ENCODE measurements at regions not wholly inside any gene's neighbourhood (a gene's known extent, or its start where the extent isn't known, plus 50 kb on each side); places are given as distances from the start of the nearest gene placed in this dataset.

DNA sequence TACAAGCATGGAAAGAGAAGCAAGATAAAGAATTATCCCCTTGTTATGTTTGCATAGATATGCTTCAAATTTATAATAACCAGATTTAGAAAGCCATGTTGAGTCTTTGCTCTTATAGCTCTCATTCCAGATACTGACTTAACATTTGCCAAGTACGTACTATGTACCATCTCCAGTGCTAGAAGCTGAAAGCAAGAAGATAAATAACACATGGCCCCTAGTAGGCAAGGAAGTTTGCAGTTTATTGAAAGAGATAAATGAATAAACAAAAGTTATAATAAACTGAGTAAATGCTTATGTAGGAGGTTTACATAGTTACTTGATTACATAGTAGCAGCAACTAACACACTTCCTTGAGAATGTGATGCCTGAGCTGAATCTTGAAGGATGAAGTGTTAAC lies 628.4 kb downstream of the HINT1 start:
- Mint-ChIP-seq H3K9me3 (ENCODE audit: unreplicated experiment) (peaks cover 8% of the 10 kb centered on the region), H3K4me1 (ENCODE audit: insufficient read depth, unreplicated experiment) (peaks cover 14% of the 10 kb centered on the region), H3K4me3 (ENCODE audit: unreplicated experiment) (no peak overlapping the region), H3K27ac (ENCODE audit: low read depth, unreplicated experiment) (no peak overlapping the region), H3K36me3 (ENCODE audit: insufficient read depth, unreplicated experiment) (no peaks in the 10 kb centered on the region), H3K27me3 (ENCODE audit: insufficient read depth, unreplicated experiment) (no peaks in the 10 kb centered on the region)
- BruUV-seq (replicated peaks), result no TSS peak
- no peak for DNase-seq (ENCODE audit: unreplicated experiment)
- intact Hi-C loops (cut with micrococcal nuclease), result no loop called here
- ChIA-PET CTCF (interaction anchor here (0.6 to 1.3 kb wide), 5 partner anchors 8 to 427 kb away, joined by 3 read pairs; no protein-coding TSS in a partner anchor), POLR2A (no interaction called here)
- no peak for TF ChIP-seq CTCF (IDR thresholded peaks at IDR 0.05; ENCODE audit: unreplicated experiment)

DNA sequence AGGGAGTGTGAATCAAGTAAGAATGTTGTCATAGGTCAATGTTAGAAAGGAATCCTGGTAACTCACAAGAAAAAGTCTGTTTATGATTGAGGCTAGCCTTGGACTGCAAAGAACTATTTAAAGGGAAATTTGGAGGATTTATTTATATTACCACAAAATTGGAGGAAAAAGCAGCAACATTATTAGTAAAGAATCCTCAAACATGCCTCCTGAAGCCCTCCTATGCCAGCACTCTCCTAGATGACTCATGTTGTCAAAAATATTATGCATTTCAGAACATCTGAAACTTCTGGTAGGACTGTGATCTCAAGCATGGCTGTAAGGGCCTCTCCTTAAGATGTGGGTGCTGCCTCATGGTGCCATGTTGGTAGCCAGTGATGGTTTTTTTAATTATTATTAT lies 628.5 kb downstream of the CHSY3 start:
- peak; percentile 20 for DNase-seq (ENCODE audit: unreplicated experiment)
- Mint-ChIP-seq H3K27me3 (ENCODE audit: insufficient read depth, unreplicated experiment) (no peaks in the 10 kb centered on the region), H3K27ac (ENCODE audit: low read depth, unreplicated experiment) (peak overlapping the region; percentile 35), H3K9me3 (ENCODE audit: unreplicated experiment) (peaks cover 5% of the 10 kb centered on the region), H3K4me3 (ENCODE audit: unreplicated experiment) (no peak overlapping the region), H3K36me3 (ENCODE audit: insufficient read depth, unreplicated experiment) (no peaks in the 10 kb centered on the region), H3K4me1 (ENCODE audit: insufficient read depth, unreplicated experiment) (peaks cover 31% of the 10 kb centered on the region)
- no TSS peak for BruUV-seq (replicated peaks)
- ChIA-PET POLR2A (no interaction called here), CTCF (no interaction called here)
- no peak for TF ChIP-seq CTCF (IDR thresholded peaks at IDR 0.05; ENCODE audit: unreplicated experiment)
- intact Hi-C loops (cut with micrococcal nuclease), result no loop called here

- peaks cover 42% of the 10 kb centered on the region for H3K4me1 Mint-ChIP-seq (ENCODE audit: insufficient read depth, unreplicated experiment)
- CTCF ChIA-PET, result interaction anchor here (0.6 kb wide), 1 partner anchor 617 kb away, joined by 3 read pairs; no protein-coding TSS in a partner anchor
- no peak overlapping the region for H3K4me3 Mint-ChIP-seq (ENCODE audit: unreplicated experiment)
- no peak for TF ChIP-seq CTCF (IDR thresholded peaks at IDR 0.05; ENCODE audit: unreplicated experiment)
- H3K27ac Mint-ChIP-seq (ENCODE audit: low read depth, unreplicated experiment), result peak overlapping the region; percentile 35
- no peaks in the 10 kb centered on the region for H3K27me3 Mint-ChIP-seq (ENCODE audit: insufficient read depth, unreplicated experiment)
- peak; percentile 99 for DNase-seq (ENCODE audit: unreplicated experiment)
- BruUV-seq (replicated peaks), result no TSS peak
- no peaks in the 10 kb centered on the region for H3K36me3 Mint-ChIP-seq (ENCODE audit: insufficient read depth, unreplicated experiment)
- intact Hi-C loops (cut with micrococcal nuclease), result no loop called here
- no peaks in the 10 kb centered on the region for H3K9me3 Mint-ChIP-seq (ENCODE audit: unreplicated experiment)
- POLR2A ChIA-PET, result interaction anchor here (0.6 to 2.2 kb wide), 9 partner anchors 8 to 1513 kb away, joined by 3 to 7 read pairs (median 4); no protein-coding TSS in a partner anchor
Measured at GRCh38 chr5:130529511-130530485, 625.5 kb downstream of the CHSY3 start.

GRCh38 chr5:130529111-130529510 lies 624.8 kb downstream of the CHSY3 start:
- Mint-ChIP-seq H3K36me3 (ENCODE audit: insufficient read depth, unreplicated experiment) (no peaks in the 10 kb centered on the region), H3K27me3 (ENCODE audit: insufficient read depth, unreplicated experiment) (no peaks in the 10 kb centered on the region), H3K27ac (ENCODE audit: low read depth, unreplicated experiment) (peak overlapping the region; percentile 27), H3K4me1 (ENCODE audit: insufficient read depth, unreplicated experiment) (peaks cover 42% of the 10 kb centered on the region), H3K9me3 (ENCODE audit: unreplicated experiment) (no peaks in the 10 kb centered on the region), H3K4me3 (ENCODE audit: unreplicated experiment) (no peak overlapping the region)
- no peak for DNase-seq (ENCODE audit: unreplicated experiment)
- BruUV-seq (replicated peaks), result no TSS peak
- no peak for TF ChIP-seq CTCF (IDR thresholded peaks at IDR 0.05; ENCODE audit: unreplicated experiment)
- POLR2A ChIA-PET, result interaction anchor here (0.6 to 2.2 kb wide), 10 partner anchors 9 to 1514 kb away, joined by 3 to 7 read pairs (median 4); no protein-coding TSS in a partner anchor
- intact Hi-C loops (cut with micrococcal nuclease), result no loop called here
- CTCF ChIA-PET, result interaction anchor here (0.6 to 1.0 kb wide), 2 partner anchors 420 to 618 kb away, joined by 3 read pairs; no protein-coding TSS in a partner anchor
